ENCODE measurements at regions not wholly inside any gene's neighbourhood (a gene's known extent, or its start where the extent isn't known, plus 50 kb on each side); places are given as distances from the start of the nearest gene placed in this dataset.

GRCh38 chr11:112345166-112345565 is 84.5 kb upstream of the PLET1 start:
- TF ChIP-seq TAF1 (IDR thresholded peaks at IDR 0.05; ENCODE audit: borderline replicate concordance, insufficient read depth, low read length) = no peak
- no peak for TF ChIP-seq SIN3A (IDR thresholded peaks at IDR 0.05; ENCODE audit: borderline replicate concordance, insufficient read depth, low read length)
- TF ChIP-seq FOXP2 (optimal IDR thresholded peaks at IDR 0.05; ENCODE audit: borderline replicate concordance, extremely low read depth, extremely low read length, insufficient read depth) = no peak

- TF ChIP-seq TAF1 (IDR thresholded peaks at IDR 0.05; ENCODE audit: borderline replicate concordance, insufficient read depth, low read length) (no peak), SIN3A (IDR thresholded peaks at IDR 0.05; ENCODE audit: borderline replicate concordance, insufficient read depth, low read length) (no peak), POLR2AphosphoS5 (IDR thresholded peaks at IDR 0.05; ENCODE audit: low read depth, low read length) (no peak), REST (IDR thresholded peaks at IDR 0.05; ENCODE audit: insufficient read depth in 1 of 2, low read depth in 2 of 2, low read length in 2 of 2) (no peak), FOXP2 (optimal IDR thresholded peaks at IDR 0.05; ENCODE audit: borderline replicate concordance, extremely low read depth, extremely low read length, insufficient read depth) (no peak)
Observed at GRCh38 chr11:112345706-112346105, 85.0 kb upstream of the PLET1 start.

GRCh38 chr11:112346586-112346985 is 85.9 kb upstream of the PLET1 start:
- TF ChIP-seq TAF1 (IDR thresholded peaks at IDR 0.05; ENCODE audit: borderline replicate concordance, insufficient read depth, low read length) (no peak), POLR2AphosphoS5 (IDR thresholded peaks at IDR 0.05; ENCODE audit: low read depth, low read length) (no peak), REST (IDR thresholded peaks at IDR 0.05; ENCODE audit: insufficient read depth in 1 of 2, low read depth in 2 of 2, low read length in 2 of 2) (no peak), SIN3A (IDR thresholded peaks at IDR 0.05; ENCODE audit: borderline replicate concordance, insufficient read depth, low read length) (no peak), FOXP2 (optimal IDR thresholded peaks at IDR 0.05; ENCODE audit: borderline replicate concordance, extremely low read depth, extremely low read length, insufficient read depth) (no peak)

- TF ChIP-seq TAF1 (IDR thresholded peaks at IDR 0.05; ENCODE audit: borderline replicate concordance, insufficient read depth, low read length) = no peak
- TF ChIP-seq SIN3A (IDR thresholded peaks at IDR 0.05; ENCODE audit: borderline replicate concordance, insufficient read depth, low read length) = no peak
- TF ChIP-seq POLR2AphosphoS5 (IDR thresholded peaks at IDR 0.05; ENCODE audit: low read depth, low read length) = no peak
- no peak for TF ChIP-seq REST (IDR thresholded peaks at IDR 0.05; ENCODE audit: insufficient read depth in 1 of 2, low read depth in 2 of 2, low read length in 2 of 2)
Observed at GRCh38 chr11:112348480-112349029, 87.9 kb upstream of the PLET1 start.

- no peak for TF ChIP-seq SIN3A (IDR thresholded peaks at IDR 0.05; ENCODE audit: borderline replicate concordance, insufficient read depth, low read length)
- TF ChIP-seq FOXP2 (optimal IDR thresholded peaks at IDR 0.05; ENCODE audit: borderline replicate concordance, extremely low read depth, extremely low read length, insufficient read depth) = no peak
- TF ChIP-seq POLR2AphosphoS5 (IDR thresholded peaks at IDR 0.05; ENCODE audit: low read depth, low read length) = no peak
- no peak for TF ChIP-seq REST (IDR thresholded peaks at IDR 0.05; ENCODE audit: insufficient read depth in 1 of 2, low read depth in 2 of 2, low read length in 2 of 2)
- no peak for TF ChIP-seq TAF1 (IDR thresholded peaks at IDR 0.05; ENCODE audit: borderline replicate concordance, insufficient read depth, low read length)
Observed at GRCh38 chr11:112352907-112353306, 92.2 kb upstream of the PLET1 start.
